DOHH2 (cell line): ENCODE measurements at regions not wholly inside any gene's neighbourhood (a gene's known extent, or its start where the extent isn't known, plus 50 kb on each side); places are given as distances from the start of the nearest gene placed in this dataset.

Source experiments
- H3F3A ChIP-seq: fragments of 200-600 bp; sonication (generic), shearing (Covaris generic); 2 replicates; pipeline ENCODE4 v1.6.0; 2016; ENCODE audit warnings: antibody characterized with exemption, mild to moderate bottlenecking; ENCODE audit not compliant: control insufficient read depth, insufficient read depth
- H3K27ac ChIP-seq: fragments of 200-600 bp; sonication (generic); 2 replicates; pipeline ENCODE4 v1.5.1; 2014; ENCODE audit warnings: low read depth, mild to moderate bottlenecking, low read length, moderate library complexity
- H3K27me3 ChIP-seq: fragments of 200-600 bp; sonication (generic); 2 replicates; pipeline ENCODE4 v1.6.1; 2014; ENCODE audit warnings: mild to moderate bottlenecking, low read length, mixed read lengths; ENCODE audit not compliant: control insufficient read depth
- H3K36me3 ChIP-seq: fragments of 200-600 bp; sonication (generic); 2 replicates; pipeline ENCODE4 v1.6.1; 2014; ENCODE audit warnings: mild to moderate bottlenecking, low read length, moderate library complexity, mixed read lengths; ENCODE audit not compliant: control insufficient read depth
- H3K4me1 ChIP-seq: fragments of 200-600 bp; sonication (generic); 2 replicates; pipeline ENCODE4 v1.6.1; 2014; ENCODE audit warnings: mild to moderate bottlenecking, low read length, mixed read lengths; ENCODE audit not compliant: control insufficient read depth
- H3K4me2 ChIP-seq: fragments of 200-600 bp; sonication (generic); 2 replicates; pipeline ENCODE4 v1.6.0; 2014; ENCODE audit warnings: mild to moderate bottlenecking, low read length, moderate library complexity
- H3K4me3 ChIP-seq: fragments of 200-600 bp; sonication (generic); 2 replicates; pipeline ENCODE4 v1.5.1; 2014; ENCODE audit warnings: mild to moderate bottlenecking, low read length, mixed read lengths
- H3K79me2 ChIP-seq: fragments of 200-600 bp; sonication (generic); 2 replicates; pipeline ENCODE4 v1.6.1; 2014; ENCODE audit warnings: mild to moderate bottlenecking, low read length, mixed read lengths; ENCODE audit not compliant: control insufficient read depth
- H3K9me2 ChIP-seq: fragments of 200-600 bp; sonication (generic); replicated peaks from 2 replicates; pipeline ENCODE4 v1.6.1; 2014; ENCODE audit warnings: mild to moderate bottlenecking, low read length, mixed read lengths; ENCODE audit not compliant: control insufficient read depth
- H3K9me3 ChIP-seq: fragments of 200-600 bp; sonication (generic); 2 replicates; pipeline ENCODE4 v1.6.1; 2014; ENCODE audit warnings: antibody characterized with exemption, low read length, mixed read lengths; ENCODE audit not compliant: control insufficient read depth, insufficient read depth
- H4K20me1 ChIP-seq: fragments of 200-600 bp; sonication (generic); 2 replicates; pipeline ENCODE4 v1.6.0; 2014; ENCODE audit warnings: low read depth, mild to moderate bottlenecking, antibody characterized with exemption, low read length, moderate library complexity; ENCODE audit not compliant: control insufficient read depth, insufficient read depth
- EZH2phosphoT487 ChIP-seq: fragments of 200-600 bp; sonication (generic); IDR thresholded peaks from 2 replicates; pipeline ENCODE4 v1.6.1; 2017; ENCODE audit warnings: borderline replicate concordance, mild to moderate bottlenecking, antibody characterized with exemption, low read length, moderate library complexity, mixed read lengths
- TF ChIP-seq, protein P1 (sequence below): fragments of 200-600 bp; sonication (generic); IDR thresholded peaks from one replicate; pipeline ENCODE4 v1.5.1; 2014; ENCODE audit warnings: antibody characterized with exemption, mild to moderate bottlenecking, low read depth, low read length; ENCODE audit not compliant: poor library complexity, severe bottlenecking

DNA sequence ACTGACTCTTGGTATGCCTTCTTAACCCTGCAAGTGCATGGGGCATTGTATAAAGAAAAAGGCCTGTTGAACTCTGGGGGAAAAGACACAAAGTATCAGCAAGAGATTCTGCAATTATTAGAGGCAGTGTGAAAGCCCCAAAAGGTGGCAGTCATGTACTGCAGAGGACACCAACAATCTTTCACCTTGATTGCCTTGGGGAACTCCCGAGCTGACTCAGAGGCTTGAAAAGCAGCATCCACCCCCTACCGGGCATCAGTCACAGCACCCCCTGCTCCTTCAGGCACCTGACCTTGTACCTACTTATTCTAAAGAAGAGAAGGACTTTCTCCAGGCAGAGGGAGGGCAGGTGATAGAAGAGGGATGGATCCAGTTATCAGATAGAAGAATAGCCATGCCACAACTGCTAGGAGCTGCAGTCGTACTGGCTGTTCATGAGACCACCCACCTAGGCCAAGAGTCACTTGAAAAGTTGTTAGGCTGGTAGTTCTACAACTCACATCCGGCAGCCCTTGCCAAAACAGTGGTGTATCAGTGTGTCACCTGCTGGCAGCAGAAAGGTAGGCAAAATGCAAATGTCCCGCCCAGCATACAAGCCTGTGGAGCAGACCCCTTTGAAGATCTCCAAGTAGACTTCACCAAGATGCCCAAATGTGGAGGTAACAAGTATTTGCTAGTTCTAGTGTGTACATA is 241.6 kb upstream of the CNTN6 start:
- Histone ChIP-seq H3K79me2 (no peaks in the 10 kb centered on the region), H3K27me3 (no peaks in the 10 kb centered on the region), H3K4me3 (no peak overlapping the region), H3K4me1 (no peaks in the 10 kb centered on the region), H3K36me3 (no peaks in the 10 kb centered on the region), H3F3A (no peaks in the 10 kb centered on the region), H4K20me1 (no peaks in the 10 kb centered on the region), H3K4me2 (no peak overlapping the region), H3K9me3 (no peaks in the 10 kb centered on the region; the same call in 1 of the 2 replicates), H3K9me2 (no peaks in the 10 kb centered on the region), H3K27ac (no peak overlapping the region)
- TF ChIP-seq, protein P1, sequence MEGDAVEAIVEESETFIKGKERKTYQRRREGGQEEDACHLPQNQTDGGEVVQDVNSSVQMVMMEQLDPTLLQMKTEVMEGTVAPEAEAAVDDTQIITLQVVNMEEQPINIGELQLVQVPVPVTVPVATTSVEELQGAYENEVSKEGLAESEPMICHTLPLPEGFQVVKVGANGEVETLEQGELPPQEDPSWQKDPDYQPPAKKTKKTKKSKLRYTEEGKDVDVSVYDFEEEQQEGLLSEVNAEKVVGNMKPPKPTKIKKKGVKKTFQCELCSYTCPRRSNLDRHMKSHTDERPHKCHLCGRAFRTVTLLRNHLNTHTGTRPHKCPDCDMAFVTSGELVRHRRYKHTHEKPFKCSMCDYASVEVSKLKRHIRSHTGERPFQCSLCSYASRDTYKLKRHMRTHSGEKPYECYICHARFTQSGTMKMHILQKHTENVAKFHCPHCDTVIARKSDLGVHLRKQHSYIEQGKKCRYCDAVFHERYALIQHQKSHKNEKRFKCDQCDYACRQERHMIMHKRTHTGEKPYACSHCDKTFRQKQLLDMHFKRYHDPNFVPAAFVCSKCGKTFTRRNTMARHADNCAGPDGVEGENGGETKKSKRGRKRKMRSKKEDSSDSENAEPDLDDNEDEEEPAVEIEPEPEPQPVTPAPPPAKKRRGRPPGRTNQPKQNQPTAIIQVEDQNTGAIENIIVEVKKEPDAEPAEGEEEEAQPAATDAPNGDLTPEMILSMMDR: no peak
- TF ChIP-seq EZH2phosphoT487: no peak

DNA sequence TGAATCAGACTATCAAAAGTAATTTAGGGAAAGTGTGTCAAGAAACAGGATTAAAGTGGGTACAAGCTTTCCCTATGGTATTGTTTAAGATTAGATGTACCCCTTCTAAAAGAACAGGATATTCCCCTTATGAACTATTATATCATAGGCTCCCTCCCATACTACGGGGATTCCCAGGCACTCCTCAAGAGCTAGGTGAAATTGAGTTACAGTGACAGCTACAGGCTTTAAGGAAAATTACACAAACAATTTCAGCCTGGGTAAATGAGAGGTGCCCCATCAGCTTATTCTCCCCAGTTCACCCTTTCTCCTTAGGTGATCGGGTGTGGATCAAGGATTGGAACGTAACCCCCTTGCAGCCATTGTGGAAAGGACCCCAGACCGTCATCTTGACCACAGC is 240.8 kb upstream of the CNTN6 start:
- no peaks in the 10 kb centered on the region for H3K4me1 ChIP-seq
- TF ChIP-seq, protein P1: no peak
- no peak for TF ChIP-seq EZH2phosphoT487

DNA sequence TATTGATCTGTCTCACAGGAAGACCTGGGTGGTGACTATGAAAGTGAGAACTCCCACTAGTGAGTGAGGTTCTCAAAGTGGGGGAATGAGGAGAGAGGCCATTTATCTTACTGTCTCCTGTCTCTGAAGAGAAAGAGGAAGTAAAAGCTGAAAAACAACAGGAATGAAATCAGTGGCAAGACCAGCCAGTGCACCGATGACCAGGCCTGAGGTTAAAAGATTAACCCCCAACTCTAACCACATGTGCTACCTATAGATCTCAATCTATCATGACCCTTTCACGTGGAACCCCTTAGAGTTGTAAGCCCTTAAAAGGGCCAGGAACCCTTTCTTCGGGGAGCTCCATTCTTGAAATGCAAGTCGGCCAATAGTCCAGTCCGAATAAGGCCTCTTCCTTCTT is 239.3 kb upstream of the CNTN6 start:
- Histone ChIP-seq H3K27me3 (no peaks in the 10 kb centered on the region), H3K9me3 (no peaks in the 10 kb centered on the region), H3K27ac (no peak overlapping the region), H3K4me1 (no peaks in the 10 kb centered on the region), H4K20me1 (no peaks in the 10 kb centered on the region), H3K79me2 (no peaks in the 10 kb centered on the region), H3K9me2 (no peaks in the 10 kb centered on the region), H3F3A (no peaks in the 10 kb centered on the region), H3K36me3 (no peaks in the 10 kb centered on the region), H3K4me3 (no peak overlapping the region), H3K4me2 (no peak overlapping the region)
- TF ChIP-seq, protein P1: no peak
- no peak for TF ChIP-seq EZH2phosphoT487

More for the DNA sequence above, 240.8 kb upstream of the CNTN6 start:
- Histone ChIP-seq H3K79me2 (no peaks in the 10 kb centered on the region), H4K20me1 (no peaks in the 10 kb centered on the region), H3K9me2 (no peaks in the 10 kb centered on the region), H3K9me3 (no peaks in the 10 kb centered on the region), H3K4me3 (no peak overlapping the region), H3K4me2 (no peak overlapping the region), H3K27ac (no peak overlapping the region), H3K27me3 (no peaks in the 10 kb centered on the region), H3F3A (no peaks in the 10 kb centered on the region), H3K36me3 (no peaks in the 10 kb centered on the region)
